Activated CD4-positive, alpha-beta T cell treated with anti-CD3 and anti-CD28 coated beads for 48 hours (primary cell): ENCODE measurements at regions not wholly inside any gene's neighbourhood (a gene's known extent, or its start where the extent isn't known, plus 50 kb on each side); places are given as distances from the start of the nearest gene placed in this dataset.

Experiments
- DNase-seq: peaks from one replicate; pipeline ENCODE4 v3.0.0-alpha.2; 2020

- no peak for DNase-seq
Observed at GRCh38 chr6:56345376-56345995, 98.1 kb upstream of the COL21A1 start.

DNA sequence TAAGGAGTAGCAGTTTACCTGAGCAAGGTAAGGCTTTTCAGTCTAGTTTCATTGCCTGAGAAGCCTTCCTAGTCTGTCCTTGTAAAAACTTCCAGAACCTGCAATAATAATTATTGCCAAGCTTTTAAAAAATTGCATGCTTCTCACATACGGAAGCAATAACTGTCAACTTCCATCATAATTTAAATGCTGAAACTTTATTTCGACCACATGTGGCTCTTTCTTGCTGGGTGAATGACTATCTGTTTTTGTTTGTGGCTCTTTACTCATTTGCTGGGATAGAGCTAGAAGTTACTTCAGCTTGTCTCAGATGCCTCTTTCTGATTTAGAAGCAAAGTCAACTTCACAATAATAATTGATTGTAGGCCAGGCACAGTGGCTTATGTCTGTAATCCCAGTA lies 95.9 kb upstream of the COL21A1 start:
- no peak for DNase-seq

DNA sequence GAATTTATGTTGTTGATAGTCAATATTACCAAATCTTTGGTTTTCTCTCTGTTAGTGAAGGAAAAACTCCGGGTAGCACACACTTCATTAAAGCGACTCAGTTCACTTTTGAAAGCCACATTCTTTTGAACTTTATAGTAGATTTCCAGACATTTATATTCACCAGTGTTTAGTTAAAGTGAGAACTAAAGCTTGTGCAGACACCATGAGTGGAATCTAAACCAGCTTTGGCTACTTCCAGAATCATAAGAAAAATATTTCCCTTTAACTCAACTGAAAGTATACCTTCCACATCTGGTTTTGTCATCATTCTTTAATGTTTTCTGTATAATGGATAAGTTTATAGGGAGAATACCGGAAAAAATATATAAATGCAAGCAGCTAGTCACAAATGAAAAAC lies 92.1 kb upstream of the COL21A1 start:
- DNase-seq, result no peak

- no peak for DNase-seq
Observed at GRCh38 chr6:56335726-56336125, 88.3 kb upstream of the COL21A1 start.

DNA sequence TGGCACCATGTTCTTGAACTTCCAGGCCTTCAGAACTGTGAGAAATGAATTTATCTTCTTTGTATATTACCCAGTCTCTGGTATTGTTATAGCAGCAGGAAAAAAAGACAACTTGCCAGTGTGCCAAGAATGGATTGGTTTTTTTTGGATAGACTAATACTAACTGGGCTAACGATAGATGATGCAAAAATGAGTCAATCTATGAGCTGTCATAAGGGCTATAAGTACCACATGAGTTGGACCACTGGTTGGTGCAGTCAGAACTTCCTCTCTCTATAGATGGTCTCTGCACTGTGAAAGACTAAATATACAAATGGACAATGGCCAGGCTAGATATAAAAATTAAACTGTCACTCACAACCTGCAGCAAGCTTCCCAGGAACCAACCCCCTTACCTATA lies 87.6 kb upstream of the COL21A1 start:
- DNase-seq, result no peak

DNA sequence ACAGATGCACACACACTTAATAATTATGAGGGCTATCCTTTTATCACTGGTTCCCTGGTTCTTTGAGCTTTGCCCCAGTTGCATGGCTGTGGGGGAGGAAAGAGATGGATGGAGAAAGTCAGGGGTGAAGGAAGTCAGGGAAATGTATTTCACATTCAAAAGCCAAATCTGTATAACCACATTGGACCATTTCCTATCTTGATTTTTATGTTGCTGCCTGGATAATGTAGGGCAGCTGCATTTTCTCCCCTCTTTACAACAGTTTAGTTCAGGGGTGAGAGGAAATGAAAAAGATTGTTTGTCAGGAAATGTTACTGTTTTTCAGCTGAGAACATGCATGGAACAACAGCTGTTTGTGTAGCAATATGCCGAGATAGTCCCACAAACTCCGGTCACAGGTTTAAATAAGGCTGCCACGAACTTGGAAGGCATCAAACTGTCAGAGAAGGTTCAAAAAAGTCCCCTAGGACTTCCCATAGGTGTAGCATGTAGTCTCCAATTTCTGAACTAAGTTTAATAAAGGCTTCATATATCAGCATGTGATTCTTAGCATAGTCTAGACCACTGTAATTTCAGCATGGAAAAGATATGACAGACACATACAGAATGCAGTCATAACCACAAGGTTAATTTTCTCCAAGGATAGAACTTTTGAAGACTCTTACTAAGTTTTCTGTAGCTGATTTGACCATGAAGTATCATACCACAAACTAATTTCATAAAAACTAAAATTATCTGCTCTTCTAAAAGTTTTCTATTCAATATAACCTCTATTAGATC lies 82.1 kb upstream of the COL21A1 start:
- DNase-seq, result no peak

GRCh38 chr6:56328728-56329090 lies 81.3 kb upstream of the COL21A1 start:
- no peak for DNase-seq

- no peak for DNase-seq
Observed at GRCh38 chr6:56327946-56328727, 80.8 kb upstream of the COL21A1 start.

DNA sequence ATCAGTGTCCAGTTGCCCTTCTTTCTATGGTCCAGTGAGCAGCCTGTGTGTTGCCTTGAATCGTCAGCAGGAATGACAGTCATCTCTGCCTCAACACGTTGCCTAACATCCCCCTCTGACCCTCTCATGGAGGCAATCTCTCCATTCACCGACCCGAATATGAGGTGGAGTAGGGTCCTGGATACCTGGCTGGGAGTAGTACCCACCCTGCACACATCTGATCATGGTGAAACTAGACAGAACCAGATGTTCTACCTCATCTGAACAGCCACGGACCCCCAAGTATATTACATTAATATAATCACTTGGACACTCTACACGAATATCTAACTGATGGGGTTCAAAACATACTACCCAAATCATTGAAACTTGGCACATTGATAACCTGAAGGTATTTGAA lies 77.0 kb upstream of the COL21A1 start:
- no peak for DNase-seq

DNA sequence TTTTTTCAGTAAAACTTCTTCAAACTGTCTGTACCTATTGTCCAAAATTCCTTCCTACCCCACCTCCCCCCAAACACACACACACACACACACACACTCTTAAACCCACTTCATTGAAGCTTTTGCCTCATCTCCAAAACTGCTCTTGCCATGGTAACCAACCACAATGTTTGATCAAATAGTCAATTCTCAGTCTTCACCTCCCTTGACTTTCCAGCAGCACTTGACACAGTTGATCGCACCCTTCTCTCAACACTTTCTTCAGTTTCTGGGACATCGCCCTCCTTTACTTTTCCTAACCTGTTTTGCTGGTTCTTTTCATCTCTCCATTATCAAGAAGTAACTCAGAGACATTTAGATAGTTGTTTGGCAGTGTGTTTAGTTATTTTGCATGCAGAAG lies 71.5 kb upstream of the COL21A1 start:
- DNase-seq, result no peak

DNA sequence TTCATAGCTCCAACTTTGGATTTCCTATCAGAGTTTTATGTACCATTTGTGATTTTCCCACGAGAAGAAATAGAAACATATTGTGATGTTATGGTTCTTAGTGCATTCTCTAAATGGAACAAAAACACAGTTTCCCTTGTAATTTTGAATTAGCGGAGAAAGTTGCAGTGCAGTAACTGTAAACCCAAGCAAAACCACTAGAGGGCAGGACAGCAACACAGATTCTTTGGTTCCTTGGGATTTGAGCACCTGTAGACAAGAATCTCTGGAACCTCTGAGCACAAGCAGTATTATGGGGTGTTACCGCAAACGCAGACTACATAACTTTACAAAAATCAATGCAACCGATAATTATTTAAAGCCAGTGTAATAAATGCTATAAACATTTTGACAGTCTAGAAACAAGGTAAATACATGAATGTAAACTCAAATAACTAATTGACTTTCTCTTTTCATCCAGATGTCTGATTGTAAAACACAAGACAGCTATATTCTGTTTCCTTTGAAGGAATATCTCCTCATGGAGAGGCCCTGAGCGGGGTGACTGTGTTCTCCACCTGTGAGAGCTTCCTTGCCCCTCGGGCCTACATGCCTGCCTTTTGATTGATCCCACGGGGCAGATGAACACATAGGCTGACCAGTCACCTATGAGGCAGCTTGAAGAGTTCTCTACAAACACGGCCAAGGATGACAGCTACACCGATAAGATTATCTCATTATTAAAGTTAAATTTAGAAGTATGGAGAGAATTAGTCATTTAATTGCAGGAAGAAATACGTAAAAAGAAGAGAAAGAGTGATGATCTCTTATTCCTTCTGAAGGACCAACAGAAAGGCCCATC lies 67.5 kb upstream of the COL21A1 start:
- peak; percentile 20 for DNase-seq

GRCh38 chr6:56311533-56312448 lies 64.4 kb upstream of the COL21A1 start:
- DNase-seq, result no peak

GRCh38 chr6:56311061-56311460 lies 63.7 kb upstream of the COL21A1 start:
- no peak for DNase-seq

DNA sequence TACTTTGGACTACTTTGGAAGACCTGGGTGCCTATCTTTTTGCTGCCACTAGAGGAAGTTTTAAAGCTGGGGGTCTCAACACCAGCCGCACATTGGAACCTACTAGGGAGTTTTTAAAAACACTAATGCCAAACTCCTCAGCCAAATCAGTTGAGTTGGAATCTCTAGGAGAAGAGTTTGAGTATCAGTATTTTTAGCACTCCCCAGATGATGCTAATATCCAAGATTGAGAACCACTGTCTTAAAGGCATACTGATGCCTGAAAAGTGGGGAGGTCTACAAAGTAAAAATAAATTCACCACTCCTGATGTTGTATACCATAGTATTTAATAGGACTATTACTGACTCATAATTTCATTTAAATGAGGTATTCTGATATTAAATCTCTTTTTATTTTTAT lies 62.9 kb upstream of the COL21A1 start:
- DNase-seq, result no peak

GRCh38 chr6:56299916-56300315 lies 52.5 kb upstream of the COL21A1 start:
- no peak for DNase-seq

- DNase-seq, result no peak
Observed at GRCh38 chr6:56297022-56297989, 49.9 kb upstream of the COL21A1 start.
